IPS-11a (cell line): ENCODE measurements at regions not wholly inside any gene's neighbourhood (a gene's known extent, or its start where the extent isn't known, plus 50 kb on each side); places are given as distances from the start of the nearest gene placed in this dataset.
"Not testable (repeated sequence)": the region's sequence is repeated elsewhere in the genome, so short reads cannot be mapped to it uniquely, and the experiment has no call there.

ENCODE experiments used
- H3K4me3 ChIP-seq: one replicate; pipeline ENCODE4 v1.5.1; 2013; ENCODE audit warnings: low read depth, low read length, control low read depth

GRCh38 chr19:34620134-34620533, 56.8 kb downstream of the SCGB2B2 start:
- H3K4me3 ChIP-seq = not testable (repeated sequence)

GRCh38 chr19:34618410-34618809, 58.5 kb downstream of the SCGB2B2 start:
- no peak overlapping the region for H3K4me3 ChIP-seq

- not testable (repeated sequence) for H3K4me3 ChIP-seq
These were observed 59.0 kb downstream of the SCGB2B2 start for GRCh38 chr19:34617996-34618395.

GRCh38 chr19:34603003-34603402, 74.0 kb downstream of the SCGB2B2 start:
- no peak overlapping the region for H3K4me3 ChIP-seq

GRCh38 chr19:34601071-34601470, 75.9 kb downstream of the SCGB2B2 start:
- H3K4me3 ChIP-seq = no peak overlapping the region

- no peak overlapping the region for H3K4me3 ChIP-seq
These were observed 76.6 kb downstream of the SCGB2B2 start for GRCh38 chr19:34600366-34600765.

GRCh38 chr19:34598217-34599155, 78.5 kb downstream of the SCGB2B2 start:
- no peak overlapping the region for H3K4me3 ChIP-seq

- no peak overlapping the region for H3K4me3 ChIP-seq
These were observed 79.4 kb downstream of the SCGB2B2 start for GRCh38 chr19:34597596-34597995.

GRCh38 chr19:34596989-34597388, 80.0 kb downstream of the SCGB2B2 start:
- no peak overlapping the region for H3K4me3 ChIP-seq

- no peak overlapping the region for H3K4me3 ChIP-seq
These were observed 80.8 kb downstream of the SCGB2B2 start for GRCh38 chr19:34596115-34596514.

- no peak overlapping the region for H3K4me3 ChIP-seq
These were observed 81.3 kb downstream of the SCGB2B2 start for GRCh38 chr19:34595683-34596082.

GRCh38 chr19:34590228-34590627, 86.7 kb downstream of the SCGB2B2 start:
- no peak overlapping the region for H3K4me3 ChIP-seq

GRCh38 chr19:34589730-34590129, 87.2 kb downstream of the SCGB2B2 start:
- H3K4me3 ChIP-seq = no peak overlapping the region

- H3K4me3 ChIP-seq = no peak overlapping the region
These were observed 88.1 kb downstream of the SCGB2B2 start for GRCh38 chr19:34588846-34589245.

GRCh38 chr19:34588249-34588648, 88.7 kb downstream of the SCGB2B2 start:
- no peak overlapping the region for H3K4me3 ChIP-seq

- no peak overlapping the region for H3K4me3 ChIP-seq
These were observed 96.6 kb downstream of the SCGB2B2 start for GRCh38 chr19:34580408-34580807.

- H3K4me3 ChIP-seq = no peak overlapping the region
These were observed 97.0 kb downstream of the SCGB2B2 start for GRCh38 chr19:34580055-34580336.

GRCh38 chr19:34579281-34580054, 97.5 kb downstream of the SCGB2B2 start:
- no peak overlapping the region for H3K4me3 ChIP-seq

GRCh38 chr19:34578751-34579150, 97.2 kb downstream of the WTIP start:
- H3K4me3 ChIP-seq = no peak overlapping the region

- no peak overlapping the region for H3K4me3 ChIP-seq
These were observed 96.6 kb downstream of the WTIP start for GRCh38 chr19:34578173-34578572.

GRCh38 chr19:34577531-34578101, 96.1 kb downstream of the WTIP start:
- peak overlapping the region; percentile 27 for H3K4me3 ChIP-seq

GRCh38 chr19:34577056-34577455, 95.5 kb downstream of the WTIP start:
- peak overlapping the region; percentile 27 for H3K4me3 ChIP-seq
